BJ (cell line): ENCODE measurements at regions not wholly inside any gene's neighbourhood (a gene's known extent, or its start where the extent isn't known, plus 50 kb on each side); places are given as distances from the start of the nearest gene placed in this dataset.

ENCODE experiments used
- CTCF ChIA-PET: fragments of 350-600 bp; formaldehyde crosslinking; extraction: SDS; loops from one replicate; lab custom pipeline; 2021; ENCODE audit warnings: antibody characterized with exemption, inconsistent platforms; lab: Yijun Ruan, JAX
- POLR2A ChIA-PET: fragments of 300-600 bp; sonication (Branson Sonifier 250); formaldehyde crosslinking; extraction: SDS; loops from one replicate; lab custom pipeline; 2021; ENCODE audit warnings: antibody characterized with exemption; lab: Charles Lee
- DNase-seq: peaks from one replicate; pipeline ENCODE4 v3.0.0-alpha.2; 2011; ENCODE audit warnings: low read depth
- H3K27me3 ChIP-seq: 2 replicates; pipeline ENCODE4 v1.6.0; 2011; ENCODE audit warnings: low read length; ENCODE audit not compliant: control insufficient read depth, insufficient read depth
- H3K36me3 ChIP-seq: 2 replicates; pipeline ENCODE4 v1.5.1; 2011; ENCODE audit warnings: low read length; ENCODE audit not compliant: control insufficient read depth, insufficient read depth
- H3K4me3 ChIP-seq: 2 replicates; pipeline ENCODE4 v1.5.1; 2011; ENCODE audit warnings: low read depth, mild to moderate bottlenecking, control low read depth, low read length
- TF ChIP-seq, protein P1 (sequence below): IDR thresholded peaks from 2 replicates; pipeline ENCODE4 v1.5.1; 2011; ENCODE audit warnings: low read depth, mild to moderate bottlenecking, control low read depth, inconsistent platforms, low read length, moderate library complexity; ENCODE audit not compliant: insufficient read depth

DNA sequence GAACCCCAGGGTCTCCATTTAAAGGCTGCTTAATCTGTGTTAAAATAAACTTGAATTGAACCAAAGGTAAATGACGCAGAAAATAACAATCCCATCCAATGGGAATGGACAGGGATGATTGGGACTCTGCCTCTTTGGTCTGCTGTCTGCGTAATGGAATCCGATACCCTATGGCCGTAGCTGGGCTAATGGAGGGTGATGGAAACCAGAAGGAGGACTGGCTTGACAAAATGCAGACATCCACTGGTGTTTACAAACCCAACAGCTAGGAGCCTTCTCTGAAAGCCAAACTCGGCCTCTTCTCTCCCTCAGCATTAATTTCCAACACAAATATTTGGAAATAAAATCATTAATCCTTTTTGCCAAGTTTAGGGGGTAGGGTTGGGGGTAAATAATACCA, 162.2 kb upstream of the CHST15 start:
- TF ChIP-seq, protein P1, sequence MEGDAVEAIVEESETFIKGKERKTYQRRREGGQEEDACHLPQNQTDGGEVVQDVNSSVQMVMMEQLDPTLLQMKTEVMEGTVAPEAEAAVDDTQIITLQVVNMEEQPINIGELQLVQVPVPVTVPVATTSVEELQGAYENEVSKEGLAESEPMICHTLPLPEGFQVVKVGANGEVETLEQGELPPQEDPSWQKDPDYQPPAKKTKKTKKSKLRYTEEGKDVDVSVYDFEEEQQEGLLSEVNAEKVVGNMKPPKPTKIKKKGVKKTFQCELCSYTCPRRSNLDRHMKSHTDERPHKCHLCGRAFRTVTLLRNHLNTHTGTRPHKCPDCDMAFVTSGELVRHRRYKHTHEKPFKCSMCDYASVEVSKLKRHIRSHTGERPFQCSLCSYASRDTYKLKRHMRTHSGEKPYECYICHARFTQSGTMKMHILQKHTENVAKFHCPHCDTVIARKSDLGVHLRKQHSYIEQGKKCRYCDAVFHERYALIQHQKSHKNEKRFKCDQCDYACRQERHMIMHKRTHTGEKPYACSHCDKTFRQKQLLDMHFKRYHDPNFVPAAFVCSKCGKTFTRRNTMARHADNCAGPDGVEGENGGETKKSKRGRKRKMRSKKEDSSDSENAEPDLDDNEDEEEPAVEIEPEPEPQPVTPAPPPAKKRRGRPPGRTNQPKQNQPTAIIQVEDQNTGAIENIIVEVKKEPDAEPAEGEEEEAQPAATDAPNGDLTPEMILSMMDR, result no peak
- DNase-seq, result no peak
- ChIA-PET POLR2A (no interaction called here), CTCF (interaction anchor here (0.7 to 1.5 kb wide), 3 partner anchors 15 to 261 kb away, joined by 3 to 4 read pairs (median 3); no protein-coding TSS in a partner anchor)
- H3K36me3 ChIP-seq, result no peaks in the 10 kb centered on the region
- H3K4me3 ChIP-seq, result no peak overlapping the region
- H3K27me3 ChIP-seq, result no peaks in the 10 kb centered on the region; the same call in none of the 2 replicates

DNA sequence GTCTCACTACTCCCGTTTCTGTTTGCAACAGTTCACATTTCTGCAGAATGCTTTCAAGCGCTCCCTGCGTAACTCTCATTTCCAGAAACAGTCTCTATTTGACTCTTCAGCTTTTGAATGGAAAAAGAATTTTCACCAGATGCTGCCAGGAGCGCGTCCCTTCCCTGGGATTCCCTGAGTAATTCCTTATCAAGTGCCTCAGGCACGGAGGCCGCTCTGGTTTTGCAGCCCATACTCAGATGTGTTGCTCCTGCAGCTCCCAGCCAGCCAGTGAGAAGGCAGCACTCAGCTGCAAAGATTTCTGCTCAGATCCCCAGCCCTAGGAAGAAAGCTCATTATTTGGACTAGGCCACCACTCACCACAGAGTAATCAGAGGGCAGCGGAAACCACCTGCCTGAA, 161.1 kb upstream of the CHST15 start:
- no peak overlapping the region for H3K4me3 ChIP-seq
- H3K27me3 ChIP-seq, result no peaks in the 10 kb centered on the region; the same call in 1 of the 2 replicates
- TF ChIP-seq, protein P1, result no peak
- ChIA-PET CTCF (interaction anchor here (1.1 to 1.5 kb wide), 2 partner anchors 12 to 134 kb away, joined by 4 to 8 read pairs; no protein-coding TSS in a partner anchor), POLR2A (no interaction called here)
- H3K36me3 ChIP-seq, result no peaks in the 10 kb centered on the region
- no peak for DNase-seq

DNA sequence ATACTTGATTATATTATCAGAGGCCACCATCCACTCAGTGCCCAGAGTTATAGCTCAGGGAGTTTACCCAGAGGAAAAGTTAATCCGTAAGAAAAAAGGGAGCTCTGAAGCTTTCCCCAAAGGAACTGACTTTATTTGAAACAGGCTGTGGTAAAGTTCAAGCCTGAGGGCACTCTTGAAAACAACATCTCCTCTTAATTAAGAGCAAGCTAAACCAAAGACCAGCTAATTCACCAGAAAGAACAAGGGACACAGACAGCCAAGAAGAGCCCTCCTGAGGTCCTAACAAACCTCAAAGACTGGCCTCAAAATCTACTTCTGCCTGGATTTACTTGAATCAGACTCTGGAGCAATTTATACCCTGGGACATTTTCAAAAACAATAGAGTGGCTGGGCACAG, 159.6 kb upstream of the CHST15 start:
- H3K27me3 ChIP-seq, result no peaks in the 10 kb centered on the region; the same call in 1 of the 2 replicates
- no peak for DNase-seq
- POLR2A ChIA-PET, result no interaction called here
- CTCF ChIA-PET, result interaction anchor here (0.6 to 1.7 kb wide), 3 partner anchors 16 to 258 kb away, joined by 3 to 4 read pairs (median 3); no protein-coding TSS in a partner anchor
- H3K4me3 ChIP-seq, result no peak overlapping the region
- no peaks in the 10 kb centered on the region for H3K36me3 ChIP-seq
- TF ChIP-seq, protein P1, result no peak

DNA sequence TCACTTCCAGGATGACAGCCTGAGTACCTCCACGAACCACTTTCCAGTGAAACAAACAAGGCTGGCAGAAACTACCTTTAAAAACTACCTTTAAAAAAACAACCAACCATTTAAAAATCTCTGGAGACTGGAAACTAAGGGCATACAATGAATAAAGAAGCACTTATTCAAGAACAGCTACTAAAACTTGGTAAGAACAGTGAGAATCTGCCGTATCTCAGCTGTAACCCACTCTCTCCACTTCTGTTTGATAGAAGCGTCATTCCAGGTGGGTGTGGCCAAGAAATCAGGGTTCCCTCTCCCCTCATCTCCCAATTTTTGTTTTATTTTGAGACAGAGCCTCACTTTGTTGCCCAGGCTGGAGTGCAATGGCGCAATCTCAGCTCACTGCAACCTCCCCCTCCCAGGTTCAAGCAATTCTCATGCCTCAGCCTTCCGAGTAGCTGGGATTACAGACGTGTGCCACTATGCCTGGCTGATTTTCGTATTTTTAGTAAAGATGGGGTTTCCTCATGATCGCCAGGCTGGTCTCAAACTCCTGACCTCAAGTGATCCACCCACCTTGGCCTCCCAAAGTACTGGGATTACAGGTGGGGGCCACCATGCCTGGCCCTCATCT, 158.8 kb upstream of the CHST15 start:
- ChIA-PET POLR2A (no interaction called here), CTCF (interaction anchor here (0.6 to 1.7 kb wide), 4 partner anchors 15 to 257 kb away, joined by 3 to 4 read pairs (median 4); no protein-coding TSS in a partner anchor)
- TF ChIP-seq, protein P1, result no peak
- no peaks in the 10 kb centered on the region; the same call in 1 of the 2 replicates for H3K27me3 ChIP-seq
- H3K36me3 ChIP-seq, result no peaks in the 10 kb centered on the region
- no peak overlapping the region for H3K4me3 ChIP-seq
- DNase-seq, result no peak

DNA sequence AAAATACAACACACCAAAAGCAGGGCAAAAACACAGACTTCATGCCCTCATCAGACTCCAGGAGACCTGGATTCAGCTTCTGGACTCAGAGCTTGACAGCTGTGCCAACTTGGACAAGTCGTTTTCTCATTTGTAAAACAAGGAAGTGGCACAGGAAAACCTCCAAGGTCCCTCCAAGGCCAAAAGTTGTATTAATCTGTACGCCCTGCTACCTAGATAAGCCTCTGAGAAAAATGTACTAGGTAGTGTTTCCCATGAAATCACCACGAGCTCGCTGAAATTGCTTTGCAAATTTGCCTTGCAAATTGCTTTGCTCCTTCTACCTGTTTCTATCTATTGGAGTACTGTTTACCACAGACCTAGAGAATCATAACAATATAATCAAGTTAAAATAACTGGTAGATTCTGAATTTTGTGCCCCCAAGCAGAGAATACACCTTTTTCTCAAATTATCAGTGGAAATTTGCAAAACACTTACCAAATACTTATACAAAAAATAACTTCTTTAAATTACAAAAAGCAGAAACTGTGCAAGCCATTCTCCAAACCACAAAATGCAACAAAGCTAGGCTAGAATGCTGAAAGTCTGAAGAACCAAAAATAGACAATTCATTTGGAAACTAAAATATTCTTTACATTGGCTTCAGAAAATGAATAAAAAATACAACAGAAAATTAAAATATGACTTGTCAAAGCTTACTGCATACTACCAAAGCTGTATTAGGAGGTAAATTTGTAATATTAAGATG, 158.1 kb upstream of the CHST15 start:
- no peaks in the 10 kb centered on the region; the same call in 1 of the 2 replicates for H3K27me3 ChIP-seq
- CTCF ChIA-PET, result interaction anchor here (1.1 to 1.7 kb wide), 5 partner anchors 9 to 137 kb away, joined by 3 to 4 read pairs (median 4); no protein-coding TSS in a partner anchor
- no peak overlapping the region for H3K4me3 ChIP-seq
- no peaks in the 10 kb centered on the region for H3K36me3 ChIP-seq
- POLR2A ChIA-PET, result no interaction called here
- TF ChIP-seq, protein P1, result no peak
- DNase-seq, result no peak
